NCI-H2171 treated with DMSO at 0.1 percent for 48 hours (cell line): ENCODE measurements at regions not wholly inside any gene's neighbourhood (a gene's known extent, or its start where the extent isn't known, plus 50 kb on each side); places are given as distances from the start of the nearest gene placed in this dataset.

Source experiments
- DNase-seq: peaks from one replicate; lab custom pipeline; 2025; lab: John Stamatoyannopoulos, UW

DNA sequence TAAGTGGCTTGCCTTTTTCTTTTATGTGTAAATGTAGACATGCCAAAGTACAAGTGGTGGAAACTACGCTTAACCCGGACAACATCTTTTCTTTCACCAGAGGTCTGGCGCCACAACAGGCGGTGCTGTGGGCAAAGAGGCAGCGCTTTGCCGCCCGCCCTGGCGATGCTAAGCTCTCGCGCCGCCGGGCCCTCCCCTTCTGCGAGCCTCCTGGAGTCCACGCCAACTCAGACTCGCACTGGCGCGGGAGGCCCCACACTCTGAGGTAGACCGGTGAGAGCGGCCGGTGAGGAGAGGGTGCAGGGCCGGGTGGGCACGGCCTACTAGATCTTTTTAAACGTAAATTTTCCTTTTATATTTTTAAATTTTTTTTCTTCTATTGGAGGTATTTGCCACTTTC lies 2253.1 kb upstream of the C9orf72 start:
- no peak for DNase-seq

GRCh38 chr9:29830821-29831220 lies 2257.5 kb upstream of the C9orf72 start:
- peak; percentile 1 for DNase-seq

GRCh38 chr9:29838491-29839020 lies 2265.3 kb upstream of the C9orf72 start:
- no peak for DNase-seq

GRCh38 chr9:29844251-29844650 lies 2271.0 kb upstream of the C9orf72 start:
- no peak for DNase-seq

GRCh38 chr9:29850664-29851063 lies 2277.4 kb upstream of the C9orf72 start:
- DNase-seq: no peak

DNA sequence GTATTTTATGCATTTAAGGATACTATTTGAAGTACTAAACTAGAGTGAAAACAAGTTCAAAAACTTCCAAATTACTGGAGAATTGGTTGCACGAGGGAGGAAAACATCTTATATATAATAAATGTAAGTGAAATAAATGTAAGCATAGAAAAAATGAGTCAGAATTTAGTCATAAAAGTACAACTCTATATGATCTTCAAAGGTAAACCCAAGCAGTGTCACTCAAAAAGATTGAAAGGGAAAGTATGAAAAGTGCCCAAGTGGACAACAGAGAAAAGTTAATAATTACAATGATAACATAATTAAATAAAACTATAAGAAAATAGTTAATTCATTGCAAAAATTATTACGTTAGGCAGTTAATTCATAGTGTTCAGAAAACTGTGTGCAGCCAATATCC lies 2288.5 kb upstream of the C9orf72 start:
- DNase-seq: no peak

GRCh38 chr9:29865764-29866313 lies 2292.6 kb upstream of the C9orf72 start:
- no peak for DNase-seq

DNA sequence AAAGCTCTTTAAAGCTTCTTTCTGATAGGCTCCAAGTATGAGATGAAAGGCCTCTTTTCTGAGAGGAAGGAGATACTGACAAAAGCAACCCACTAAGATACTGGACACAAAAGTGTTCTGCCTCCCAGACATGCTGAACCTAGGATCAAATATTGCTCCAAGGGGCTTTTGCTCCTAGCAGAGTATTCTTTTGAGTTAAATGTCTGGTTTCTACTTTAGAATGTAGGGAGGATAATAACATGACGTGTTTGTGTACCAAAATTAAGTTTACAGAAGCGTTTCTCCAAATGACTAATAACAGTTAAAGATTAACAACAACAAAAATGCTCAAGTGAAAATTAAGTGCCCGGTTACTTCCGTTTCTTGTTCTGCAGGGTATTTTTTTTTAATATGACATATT lies 2293.3 kb upstream of the C9orf72 start:
- no peak for DNase-seq

- DNase-seq: no peak
Measured at GRCh38 chr9:29873579-29873978, 2300.3 kb upstream of the C9orf72 start.

DNA sequence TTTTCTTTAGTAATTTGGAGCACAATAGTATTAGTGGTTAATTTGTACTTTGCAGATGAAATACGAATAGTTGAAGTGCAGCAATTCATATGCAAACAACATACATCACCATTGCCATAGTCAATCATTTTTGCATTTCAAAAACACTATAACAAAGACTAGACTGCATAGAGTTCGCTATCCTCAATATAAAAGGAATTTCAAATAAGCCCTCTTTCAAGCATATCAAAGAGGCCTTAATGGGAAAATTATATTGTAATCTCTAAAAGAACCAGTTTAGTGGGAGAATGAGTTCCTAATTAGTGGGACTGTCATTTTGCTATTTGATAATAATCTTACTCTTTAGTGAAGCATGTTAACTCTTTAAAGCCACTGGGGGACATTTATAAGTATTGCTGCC lies 2302.3 kb upstream of the C9orf72 start:
- no peak for DNase-seq

DNA sequence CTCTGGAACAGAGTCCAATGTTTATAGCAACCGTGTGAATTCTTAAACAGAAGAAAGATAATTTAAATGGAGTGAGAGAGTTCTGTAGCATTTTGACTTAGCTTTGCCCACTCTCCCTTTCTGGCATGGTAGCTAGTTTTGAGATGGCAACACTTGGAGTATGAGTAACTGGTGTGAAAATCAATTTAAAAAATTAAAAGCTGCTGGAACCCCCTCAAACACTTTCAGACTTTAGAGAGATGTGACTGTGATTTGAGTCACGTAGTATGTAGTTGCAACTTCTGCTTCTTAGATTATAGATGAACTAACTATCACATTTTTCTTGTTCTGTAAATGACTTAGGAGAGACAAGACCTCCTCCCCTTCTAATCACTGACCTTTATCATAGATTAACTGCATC lies 2309.5 kb upstream of the C9orf72 start:
- no peak for DNase-seq

DNA sequence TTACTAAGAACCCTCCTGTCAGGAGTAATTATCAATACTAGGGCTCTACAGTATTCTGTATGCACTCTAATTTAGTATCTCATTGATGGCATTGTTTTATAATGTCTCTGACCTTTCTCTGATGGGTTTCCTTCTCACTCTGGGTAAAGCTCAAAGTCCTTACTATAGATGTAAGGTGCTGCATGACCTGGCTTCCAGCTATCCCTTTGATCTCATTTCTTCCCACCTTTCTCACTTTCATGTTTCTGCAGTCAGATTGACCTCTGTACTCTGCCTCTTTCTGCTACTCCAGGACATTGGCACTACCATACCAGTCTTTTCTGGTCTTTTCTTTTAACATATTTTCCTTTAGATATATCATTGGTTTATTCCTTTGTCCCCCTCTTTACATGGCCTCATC lies 2332.8 kb upstream of the C9orf72 start:
- DNase-seq: no peak

- DNase-seq: no peak
Measured at GRCh38 chr9:29928072-29928471, 2354.8 kb upstream of the C9orf72 start.

DNA sequence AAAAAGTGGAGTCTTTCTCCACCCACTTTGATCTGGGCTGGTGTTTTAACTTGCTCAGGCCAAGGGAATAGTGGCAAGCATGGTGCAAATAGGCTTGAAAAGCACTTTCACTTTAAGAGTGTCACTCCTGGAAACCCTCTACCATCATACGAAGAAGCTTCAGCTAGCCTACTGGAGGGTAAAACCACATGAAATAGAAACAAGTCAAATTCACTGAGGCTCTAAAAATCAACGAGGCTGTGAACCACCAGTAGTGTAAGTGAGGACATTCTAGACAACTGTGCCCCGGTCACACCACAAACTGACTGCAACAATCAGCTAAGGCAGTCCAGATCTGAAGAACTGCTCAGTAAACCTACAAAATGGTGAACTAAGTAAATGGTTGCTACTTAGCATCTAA lies 2366.3 kb upstream of the C9orf72 start:
- DNase-seq: no peak

DNA sequence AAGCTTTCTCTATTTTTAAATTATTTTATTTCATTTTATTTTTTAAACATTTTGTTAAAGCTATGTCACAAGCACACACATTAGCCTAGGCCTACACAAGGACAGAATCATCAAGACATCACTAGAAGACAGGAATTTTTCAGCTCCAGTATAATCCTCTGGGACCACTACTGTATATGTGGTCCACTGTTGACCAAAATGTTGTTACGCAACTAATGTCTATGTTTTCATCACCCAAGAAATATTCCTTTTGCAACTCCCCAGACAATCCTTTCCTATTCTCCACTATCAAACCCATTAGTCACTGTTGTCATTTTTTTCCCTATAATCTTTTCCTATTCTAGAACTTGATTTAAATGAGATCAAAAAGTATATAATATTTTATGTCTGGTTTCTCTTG lies 2371.7 kb upstream of the C9orf72 start:
- no peak for DNase-seq

GRCh38 chr9:29958469-29958868 lies 2385.2 kb upstream of the C9orf72 start:
- no peak for DNase-seq

DNA sequence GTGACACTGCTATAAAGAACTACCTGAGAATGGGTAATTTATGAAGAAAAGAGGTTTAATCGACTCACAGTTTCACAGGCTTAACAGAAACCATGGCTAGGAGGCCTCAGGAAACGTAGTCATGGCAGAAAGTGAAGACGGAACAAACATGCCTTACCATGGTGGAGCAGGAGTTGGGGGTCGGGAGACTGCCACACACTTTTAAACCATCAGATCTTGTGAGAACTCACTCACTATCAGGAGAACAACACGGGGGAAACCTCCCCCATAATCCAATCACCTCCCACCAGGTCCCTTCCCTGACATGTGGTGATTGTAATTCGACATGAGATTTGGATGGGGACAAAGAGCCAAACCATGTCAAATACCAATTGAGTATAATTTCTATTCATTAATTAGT lies 2392.6 kb upstream of the C9orf72 start:
- no peak for DNase-seq

- DNase-seq: no peak
Measured at GRCh38 chr9:29966247-29966646, 2393.0 kb upstream of the C9orf72 start.

DNA sequence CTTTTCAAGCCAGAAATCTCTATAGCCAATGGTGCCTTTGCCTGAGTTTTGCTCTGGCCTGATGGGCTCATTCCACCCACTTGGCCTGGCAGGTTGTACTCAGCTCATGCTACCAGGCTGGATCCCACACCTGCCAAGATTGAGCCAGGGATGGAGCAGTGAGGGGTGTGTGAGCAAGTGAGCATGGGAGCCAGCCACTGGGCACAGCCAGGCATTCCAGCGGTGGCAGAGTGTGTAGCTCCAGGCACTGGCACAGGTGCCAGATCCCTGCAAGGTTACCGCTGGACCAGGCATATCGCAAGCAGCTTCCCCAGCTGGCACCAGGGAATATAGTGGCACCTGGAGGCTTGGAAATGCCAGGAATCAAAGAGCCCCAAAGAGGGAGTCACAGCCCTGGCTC lies 2395.6 kb upstream of the C9orf72 start:
- DNase-seq: no peak

DNA sequence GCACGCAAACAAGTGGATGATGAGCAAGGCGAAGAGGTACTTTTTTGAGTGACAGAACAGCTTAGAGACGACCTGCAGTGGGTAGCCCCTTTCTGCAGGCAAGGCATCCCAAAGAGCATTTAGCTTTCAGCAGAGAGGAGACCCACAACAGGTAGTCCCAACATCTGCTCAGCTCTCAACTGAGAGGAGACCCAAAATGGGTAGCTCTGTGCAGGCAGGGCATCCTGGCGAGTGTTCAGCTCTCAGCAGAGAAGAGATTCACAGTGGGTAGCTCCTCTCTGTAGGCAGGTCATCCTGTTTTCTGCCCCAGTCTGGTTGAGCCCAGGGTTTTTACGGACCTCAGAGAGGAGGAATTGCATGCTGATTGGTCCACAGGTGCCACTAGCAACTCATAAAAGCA lies 2396.1 kb upstream of the C9orf72 start:
- no peak for DNase-seq

DNA sequence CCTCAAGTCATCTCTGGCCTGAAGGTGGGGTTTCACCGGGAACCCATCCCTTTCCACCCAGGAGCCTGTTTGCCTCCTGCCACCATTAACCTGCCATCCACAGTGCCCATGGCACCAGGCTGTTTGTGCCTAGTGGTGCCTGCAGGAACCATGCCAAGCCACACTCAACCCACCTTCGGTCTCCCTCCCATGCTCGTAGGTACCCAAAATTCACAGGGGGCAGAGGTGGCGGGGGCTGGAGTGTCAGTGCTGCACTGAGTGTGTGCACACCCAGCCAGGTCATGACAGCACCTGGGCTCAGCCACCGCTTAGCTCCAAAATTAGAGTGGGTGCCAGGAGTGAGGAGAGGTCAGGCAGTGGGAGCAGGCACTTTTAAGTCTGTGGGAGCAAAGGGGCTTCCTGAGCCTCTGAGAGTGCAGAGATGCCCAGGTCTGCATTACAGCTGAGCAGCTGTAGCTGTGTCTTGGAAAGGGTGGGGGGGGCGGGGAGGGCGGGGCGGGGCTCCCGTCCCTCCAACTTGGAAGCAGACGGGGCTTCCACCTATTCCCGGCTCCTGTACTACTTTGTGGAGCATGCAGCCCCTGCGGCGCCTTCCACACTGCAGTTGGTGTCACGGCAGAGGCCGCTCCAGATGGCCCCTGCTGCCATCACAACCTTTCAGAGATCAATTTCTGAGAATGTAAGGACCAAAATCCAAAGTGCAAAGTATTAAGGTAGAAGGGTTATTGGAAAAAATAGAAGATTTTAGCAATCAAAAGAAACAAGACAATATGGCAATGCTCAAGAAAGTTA lies 2396.8 kb upstream of the C9orf72 start:
- no peak for DNase-seq

GRCh38 chr9:29974197-29974596 lies 2400.9 kb upstream of the C9orf72 start:
- DNase-seq: no peak

DNA sequence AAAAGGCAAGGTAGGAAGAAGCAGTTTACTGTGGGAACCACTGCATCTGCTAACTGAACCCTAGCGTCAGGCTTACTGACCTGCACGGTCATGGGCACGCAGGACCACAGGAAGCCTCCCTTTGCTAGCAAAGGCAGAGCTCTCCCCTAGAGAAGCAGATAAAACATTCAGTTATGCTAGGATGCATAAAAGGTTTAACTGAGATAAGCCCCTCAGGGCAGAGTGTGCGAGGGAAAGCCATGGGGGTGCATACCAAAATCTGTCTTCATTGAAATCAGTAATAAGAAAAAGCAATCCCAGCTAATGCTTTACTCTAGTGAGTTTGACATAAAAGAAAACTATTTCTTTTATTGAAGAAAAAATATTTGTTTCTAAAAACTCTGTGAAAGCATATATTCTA lies 2403.7 kb upstream of the C9orf72 start:
- no peak for DNase-seq

- no peak for DNase-seq
Measured at GRCh38 chr9:29981013-29981412, 2403.4 kb upstream of the ACO1 start.
